ENCODE measurements at regions not wholly inside any gene's neighbourhood (a gene's known extent, or its start where the extent isn't known, plus 50 kb on each side); places are given as distances from the start of the nearest gene placed in this dataset.
"Not testable (repeated sequence)": the region's sequence is repeated elsewhere in the genome, so short reads cannot be mapped to it uniquely, and the experiment has no call there.

GRCh38 chr10:123275136-123275564 lies 120.9 kb downstream of the BUB3 start:
- Histone ChIP-seq H3K9me3 (peaks cover 0 to 4% of the 10 kb centered on the region in 2 donors), H3K4me3 (peak overlapping the region in 1 of 2 donors; percentile 17), H3K27me3 (peaks cover 6 to 30% of the 10 kb centered on the region in 2 donors), H3K27ac (no peak overlapping the region), H3K4me1 (no peaks in the 10 kb centered on the region), H3K36me3 (no peaks in the 10 kb centered on the region)
- intact Hi-C loops (cut with DNase I): no loop called here
- TF ChIP-seq CTCF (IDR thresholded peaks at IDR 0.05): no peak
- peak; percentile 55 for ATAC-seq
- DNase-seq: no peak

GRCh38 chr10:123278445-123278844 lies 124.2 kb downstream of the BUB3 start:
- TF ChIP-seq CTCF (IDR thresholded peaks at IDR 0.05): no peak
- no peak overlapping the region for H3K27ac ChIP-seq
- H3K27me3 ChIP-seq: peaks cover 6 to 27% of the 10 kb centered on the region in 2 donors
- ATAC-seq (no peak), DNase-seq (no peak)
- no peak overlapping the region for H3K4me3 ChIP-seq
- H3K36me3 ChIP-seq: no peaks in the 10 kb centered on the region
- no peaks in the 10 kb centered on the region for H3K4me1 ChIP-seq
- intact Hi-C loops (cut with DNase I): no loop called here
- peaks cover 0 to 4% of the 10 kb centered on the region in 2 donors for H3K9me3 ChIP-seq

- DNase-seq; H3K36me3 ChIP-seq; H3K4me3 ChIP-seq; H3K27me3 ChIP-seq; H3K4me1 ChIP-seq; ATAC-seq; H3K9me3 ChIP-seq; H3K27ac ChIP-seq; intact Hi-C loops (cut with DNase I): not testable (repeated sequence)
Measured at GRCh38 chr10:123283371-123283770, 129.2 kb downstream of the BUB3 start.

GRCh38 chr10:123284022-123284421 lies 129.8 kb downstream of the BUB3 start:
- no peaks in the 10 kb centered on the region for H3K9me3 ChIP-seq
- no peak overlapping the region for H3K27ac ChIP-seq
- intact Hi-C loops (cut with DNase I): no loop called here
- DNase-seq: no peak
- H3K4me3 ChIP-seq: no peak overlapping the region
- no peak for TF ChIP-seq CTCF (IDR thresholded peaks at IDR 0.05)
- H3K36me3 ChIP-seq: no peaks in the 10 kb centered on the region
- H3K27me3 ChIP-seq: no peaks in the 10 kb centered on the region
- no peaks in the 10 kb centered on the region for H3K4me1 ChIP-seq
- ATAC-seq: no peak

GRCh38 chr10:123287594-123288247 lies 133.5 kb downstream of the BUB3 start:
- intact Hi-C loops (cut with DNase I): no loop called here
- H3K4me1 ChIP-seq: no peaks in the 10 kb centered on the region
- H3K9me3 ChIP-seq: no peaks in the 10 kb centered on the region
- H3K27me3 ChIP-seq: no peaks in the 10 kb centered on the region
- ATAC-seq (peak; percentile 92), DNase-seq (no peak)
- H3K36me3 ChIP-seq: no peaks in the 10 kb centered on the region
- no peak for TF ChIP-seq CTCF (IDR thresholded peaks at IDR 0.05)
- H3K4me3 ChIP-seq: no peak overlapping the region
- no peak overlapping the region for H3K27ac ChIP-seq

- H3K36me3 ChIP-seq: no peaks in the 10 kb centered on the region
- no peaks in the 10 kb centered on the region for H3K27me3 ChIP-seq
- intact Hi-C loops (cut with DNase I): no loop called here
- no peak overlapping the region for H3K27ac ChIP-seq
- no peaks in the 10 kb centered on the region for H3K4me1 ChIP-seq
- no peak overlapping the region for H3K4me3 ChIP-seq
- DNase-seq (no peak), ATAC-seq (no peak)
- no peak for TF ChIP-seq CTCF (IDR thresholded peaks at IDR 0.05)
- no peaks in the 10 kb centered on the region for H3K9me3 ChIP-seq
Measured at GRCh38 chr10:123289432-123289831, 135.2 kb downstream of the BUB3 start.

All from left lung (tissue), 4 donors.